ENCODE measurements at regions not wholly inside any gene's neighbourhood (a gene's known extent, or its start where the extent isn't known, plus 50 kb on each side); places are given as distances from the start of the nearest gene placed in this dataset.

DNA sequence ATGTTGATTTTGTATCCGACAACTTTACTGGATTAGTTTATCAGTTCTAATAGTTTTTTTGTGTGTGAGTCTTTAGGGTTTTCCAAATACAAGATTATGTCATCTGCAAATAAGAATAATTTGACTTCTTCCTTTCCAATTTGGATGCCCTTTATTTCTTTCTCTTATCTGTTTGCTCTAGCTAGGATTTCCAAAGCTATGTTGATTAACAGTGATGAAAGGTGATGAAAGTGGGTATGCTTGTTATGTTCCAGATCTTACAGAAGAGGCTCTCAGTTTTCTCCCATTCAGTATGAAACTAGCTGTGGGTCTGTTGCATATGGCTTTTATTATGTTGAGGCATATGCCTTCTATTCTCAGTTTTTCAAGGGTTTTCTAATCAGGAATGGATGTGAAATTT is 56.4 kb upstream of the CHRNB4 start:
- TF ChIP-seq, protein P1, sequence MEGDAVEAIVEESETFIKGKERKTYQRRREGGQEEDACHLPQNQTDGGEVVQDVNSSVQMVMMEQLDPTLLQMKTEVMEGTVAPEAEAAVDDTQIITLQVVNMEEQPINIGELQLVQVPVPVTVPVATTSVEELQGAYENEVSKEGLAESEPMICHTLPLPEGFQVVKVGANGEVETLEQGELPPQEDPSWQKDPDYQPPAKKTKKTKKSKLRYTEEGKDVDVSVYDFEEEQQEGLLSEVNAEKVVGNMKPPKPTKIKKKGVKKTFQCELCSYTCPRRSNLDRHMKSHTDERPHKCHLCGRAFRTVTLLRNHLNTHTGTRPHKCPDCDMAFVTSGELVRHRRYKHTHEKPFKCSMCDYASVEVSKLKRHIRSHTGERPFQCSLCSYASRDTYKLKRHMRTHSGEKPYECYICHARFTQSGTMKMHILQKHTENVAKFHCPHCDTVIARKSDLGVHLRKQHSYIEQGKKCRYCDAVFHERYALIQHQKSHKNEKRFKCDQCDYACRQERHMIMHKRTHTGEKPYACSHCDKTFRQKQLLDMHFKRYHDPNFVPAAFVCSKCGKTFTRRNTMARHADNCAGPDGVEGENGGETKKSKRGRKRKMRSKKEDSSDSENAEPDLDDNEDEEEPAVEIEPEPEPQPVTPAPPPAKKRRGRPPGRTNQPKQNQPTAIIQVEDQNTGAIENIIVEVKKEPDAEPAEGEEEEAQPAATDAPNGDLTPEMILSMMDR (IDR thresholded peaks at IDR 0.05 in 2 of 3, conservative IDR thresholded peaks at IDR 0.05 in 1 of 3; ENCODE audit: insufficient read depth in 2 of 3, low read depth in 1 of 3, low read length in 3 of 3) = no peak
- TF ChIP-seq ZNF274 (IDR thresholded peaks at IDR 0.05; ENCODE audit: borderline replicate concordance, low read depth, low read length) = no peak
- TF ChIP-seq, protein P2, sequence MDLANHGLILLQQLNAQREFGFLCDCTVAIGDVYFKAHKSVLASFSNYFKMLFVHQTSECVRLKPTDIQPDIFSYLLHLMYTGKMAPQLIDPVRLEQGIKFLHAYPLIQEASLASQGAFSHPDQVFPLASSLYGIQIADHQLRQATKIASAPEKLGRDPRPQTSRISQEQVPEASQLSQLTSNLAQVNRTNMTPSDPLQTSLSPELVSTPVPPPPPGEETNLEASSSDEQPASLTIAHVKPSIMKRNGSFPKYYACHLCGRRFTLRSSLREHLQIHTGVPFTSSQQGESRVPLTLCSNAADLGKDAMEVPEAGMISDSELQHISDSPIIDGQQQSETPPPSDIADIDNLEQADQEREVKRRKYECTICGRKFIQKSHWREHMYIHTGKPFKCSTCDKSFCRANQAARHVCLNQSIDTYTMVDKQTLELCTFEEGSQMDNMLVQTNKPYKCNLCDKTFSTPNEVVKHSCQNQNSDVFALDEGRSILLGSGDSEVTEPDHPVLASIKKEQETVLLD (IDR thresholded peaks at IDR 0.05) = no peak
- no peak for TF ChIP-seq ZSCAN29 (IDR thresholded peaks at IDR 0.05)
- no peak for TF ChIP-seq CEBPB (tag; IDR thresholded peaks at IDR 0.05)
- no peak for TF ChIP-seq ZFP1 (CRISPR knock-in tag; IDR thresholded peaks at IDR 0.05)
- TF ChIP-seq, protein P3, sequence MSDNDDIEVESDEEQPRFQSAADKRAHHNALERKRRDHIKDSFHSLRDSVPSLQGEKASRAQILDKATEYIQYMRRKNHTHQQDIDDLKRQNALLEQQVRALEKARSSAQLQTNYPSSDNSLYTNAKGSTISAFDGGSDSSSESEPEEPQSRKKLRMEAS (CRISPR knock-in tag; IDR thresholded peaks at IDR 0.05) = no peak
- TF ChIP-seq POLR2A (conservative IDR thresholded peaks at IDR 0.05) = no peak
- no peak for TF ChIP-seq SMC3 (conservative IDR thresholded peaks at IDR 0.05; ENCODE audit: insufficient read depth, low read depth, low read length)
- TF ChIP-seq FOXK2 (conservative IDR thresholded peaks at IDR 0.05 in 1 of 2, IDR thresholded peaks at IDR 0.05 in 1 of 2; ENCODE audit: low read depth in 2 of 2) = no peak
- no peak for TF ChIP-seq TEAD2 (tag; IDR thresholded peaks at IDR 0.05)

Measured in K562 (cell line).